DOHH2 (cell line): ENCODE measurements at regions not wholly inside any gene's neighbourhood (a gene's known extent, or its start where the extent isn't known, plus 50 kb on each side); places are given as distances from the start of the nearest gene placed in this dataset.

Experiments used
- EZH2phosphoT487 ChIP-seq: fragments of 200-600 bp; sonication (generic); IDR thresholded peaks from 2 replicates; pipeline ENCODE4 v1.6.1; 2017; ENCODE audit warnings: borderline replicate concordance, mild to moderate bottlenecking, antibody characterized with exemption, low read length, moderate library complexity, mixed read lengths
- TF ChIP-seq, protein P1 (sequence below): fragments of 200-600 bp; sonication (generic); IDR thresholded peaks from one replicate; pipeline ENCODE4 v1.5.1; 2014; ENCODE audit warnings: antibody characterized with exemption, mild to moderate bottlenecking, low read depth, low read length; ENCODE audit not compliant: poor library complexity, severe bottlenecking

DNA sequence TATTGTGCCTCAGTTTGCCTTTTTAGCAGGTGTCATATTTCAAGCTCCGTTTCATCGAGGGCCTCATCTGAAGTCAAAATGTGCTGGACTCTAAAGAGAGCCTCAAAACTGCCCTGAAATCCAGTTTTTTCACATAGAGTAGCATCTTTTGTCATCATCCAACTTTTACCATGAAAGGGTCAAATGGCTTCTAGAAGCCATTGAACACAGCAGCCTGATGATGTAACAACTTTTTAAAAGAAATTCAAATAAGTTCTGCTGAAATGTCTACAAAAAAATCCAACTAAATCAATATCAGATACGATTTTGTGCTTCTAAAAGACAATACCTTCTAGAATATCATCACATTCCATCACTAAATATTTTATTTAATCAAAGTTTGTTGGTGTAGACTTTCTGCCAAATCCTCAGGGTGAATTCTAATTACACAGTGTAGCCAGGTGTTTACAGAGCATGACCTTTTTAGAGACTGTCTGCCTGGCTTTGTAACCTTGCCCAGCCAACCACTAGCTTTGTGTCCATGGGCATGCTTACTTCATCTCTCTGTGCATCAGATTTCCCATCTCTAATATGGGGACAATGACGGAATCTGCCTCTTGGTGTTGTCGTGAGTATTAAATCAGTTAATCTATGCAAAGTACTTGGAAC is 505.0 kb downstream of the EBF1 start:
- no peak for TF ChIP-seq EZH2phosphoT487
- TF ChIP-seq, protein P1, sequence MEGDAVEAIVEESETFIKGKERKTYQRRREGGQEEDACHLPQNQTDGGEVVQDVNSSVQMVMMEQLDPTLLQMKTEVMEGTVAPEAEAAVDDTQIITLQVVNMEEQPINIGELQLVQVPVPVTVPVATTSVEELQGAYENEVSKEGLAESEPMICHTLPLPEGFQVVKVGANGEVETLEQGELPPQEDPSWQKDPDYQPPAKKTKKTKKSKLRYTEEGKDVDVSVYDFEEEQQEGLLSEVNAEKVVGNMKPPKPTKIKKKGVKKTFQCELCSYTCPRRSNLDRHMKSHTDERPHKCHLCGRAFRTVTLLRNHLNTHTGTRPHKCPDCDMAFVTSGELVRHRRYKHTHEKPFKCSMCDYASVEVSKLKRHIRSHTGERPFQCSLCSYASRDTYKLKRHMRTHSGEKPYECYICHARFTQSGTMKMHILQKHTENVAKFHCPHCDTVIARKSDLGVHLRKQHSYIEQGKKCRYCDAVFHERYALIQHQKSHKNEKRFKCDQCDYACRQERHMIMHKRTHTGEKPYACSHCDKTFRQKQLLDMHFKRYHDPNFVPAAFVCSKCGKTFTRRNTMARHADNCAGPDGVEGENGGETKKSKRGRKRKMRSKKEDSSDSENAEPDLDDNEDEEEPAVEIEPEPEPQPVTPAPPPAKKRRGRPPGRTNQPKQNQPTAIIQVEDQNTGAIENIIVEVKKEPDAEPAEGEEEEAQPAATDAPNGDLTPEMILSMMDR = no peak
